Fibroblast of the aortic adventitia (primary cell): ENCODE measurements at regions not wholly inside any gene's neighbourhood (a gene's known extent, or its start where the extent isn't known, plus 50 kb on each side); places are given as distances from the start of the nearest gene placed in this dataset.
A peak's percentile ranks its signal among the peaks of the same experiment; 100 is the strongest.
"Not testable (repeated sequence)": the region's sequence is repeated elsewhere in the genome, so short reads cannot be mapped to it uniquely, and the experiment has no call there.

Experiments
- DNase-seq: peaks from one replicate; pipeline ENCODE4 v3.0.0-alpha.2; 2010; ENCODE audit warnings: low read depth
- H3K4me3 ChIP-seq: 2 replicates; pipeline ENCODE4 v1.5.1; 2011; ENCODE audit warnings: low read depth, mild to moderate bottlenecking, control low read depth, low read length, moderate library complexity
- CTCF ChIP-seq: IDR thresholded peaks from 2 replicates; pipeline ENCODE4 v1.5.1; 2011; ENCODE audit warnings: mild to moderate bottlenecking, low read length, control low read depth, inconsistent platforms; ENCODE audit not compliant: insufficient read depth

GRCh38 chr2:10193851-10194820 lies 71.6 kb downstream of the RRM2 start:
- H3K4me3 ChIP-seq: no peak overlapping the region
- TF ChIP-seq CTCF: no peak
- peak; percentile 23 for DNase-seq

GRCh38 chr2:10195278-10196109 lies 73.0 kb downstream of the RRM2 start:
- DNase-seq: no peak
- TF ChIP-seq CTCF: no peak
- H3K4me3 ChIP-seq: no peak overlapping the region

- TF ChIP-seq CTCF: no peak
- DNase-seq: peak; percentile 15
- H3K4me3 ChIP-seq: no peak overlapping the region
Observed at GRCh38 chr2:10196110-10196892, 73.8 kb downstream of the RRM2 start.

GRCh38 chr2:10196948-10197696 lies 74.6 kb downstream of the RRM2 start:
- TF ChIP-seq CTCF: no peak
- DNase-seq: no peak
- H3K4me3 ChIP-seq: no peak overlapping the region

GRCh38 chr2:10197697-10198076 lies 75.1 kb downstream of the RRM2 start:
- no peak for TF ChIP-seq CTCF
- no peak overlapping the region for H3K4me3 ChIP-seq
- no peak for DNase-seq

- H3K4me3 ChIP-seq, DNase-seq: not testable (repeated sequence)
Observed at GRCh38 chr2:10198482-10198881, 75.9 kb downstream of the RRM2 start.
